WTC11 (cell line): ENCODE measurements at regions not wholly inside any gene's neighbourhood (a gene's known extent, or its start where the extent isn't known, plus 50 kb on each side); places are given as distances from the start of the nearest gene placed in this dataset.

ENCODE experiments used
- ATAC-seq: fragments of 200-7000 bp; cut with Tn5 transposase; 2 replicates; pipeline ENCODE4 v1.10.0; 2021; ENCODE audit warnings: mild to moderate bottlenecking, moderate library complexity
- CTCF ChIA-PET: fragments of 300-600 bp; sonication (Branson Sonifier 250); formaldehyde crosslinking; loops from one replicate; lab custom pipeline; 2021; ENCODE audit warnings: antibody characterized with exemption; lab: Charles Lee
- POLR2A ChIA-PET: fragments of 350-600 bp; sonication (Branson Sonifier 250); formaldehyde crosslinking; loops from one replicate; lab custom pipeline; 2021; ENCODE audit warnings: antibody characterized with exemption; lab: Charles Lee
- DNase-seq: peaks from one replicate; pipeline ENCODE4 v3.0.0; 2021; ENCODE audit warnings: low spot score
- H3K27ac Mint-ChIP-seq: 2 replicates; pipeline ENCODE4 v1.8.0; 2021; ENCODE audit warnings: mixed read lengths
- H3K27me3 Mint-ChIP-seq: 2 replicates; pipeline ENCODE4 v1.8.0; 2021; ENCODE audit warnings: low read depth, mild to moderate bottlenecking, moderate library complexity, mixed read lengths
- H3K36me3 Mint-ChIP-seq: 2 replicates; pipeline ENCODE4 v1.8.0; 2021; ENCODE audit warnings: mixed read lengths
- H3K4me1 Mint-ChIP-seq: 2 replicates; pipeline ENCODE4 v1.8.0; 2022; ENCODE audit warnings: mixed read lengths
- H3K4me3 Mint-ChIP-seq: 2 replicates; pipeline ENCODE4 v1.8.0; 2021; ENCODE audit warnings: mild to moderate bottlenecking, moderate library complexity, mixed read lengths
- H3K9me3 Mint-ChIP-seq: 2 replicates; pipeline ENCODE4 v1.8.0; 2021; ENCODE audit warnings: mixed read lengths
- ELF4 ChIP-seq: sonication (generic); formaldehyde crosslinking; IDR thresholded peaks from 2 replicates; pipeline ENCODE4 v1.8.1; 2022; ENCODE audit warnings: low read depth, mild to moderate bottlenecking, moderate library complexity, missing genetic modification reagents
- ESRRA ChIP-seq: sonication (generic); formaldehyde crosslinking; IDR thresholded peaks from 2 replicates; pipeline ENCODE4 v1.8.1; 2022; ENCODE audit warnings: mild to moderate bottlenecking, missing genetic modification reagents, borderline replicate concordance
- FOXJ3 ChIP-seq: sonication (generic); formaldehyde crosslinking; IDR thresholded peaks from 2 replicates; pipeline ENCODE4 v1.9.0; 2021; ENCODE audit warnings: missing genetic modification reagents, mild to moderate bottlenecking, borderline replicate concordance
- GRHL2 ChIP-seq: fragments of 250-450 bp; sonication (Bioruptor Pico); IDR thresholded peaks from 2 replicates; pipeline ENCODE4 v1.8.0; 2022; ENCODE audit warnings: mild to moderate bottlenecking, moderate library complexity; ENCODE audit not compliant: insufficient replicate concordance, severe bottlenecking
- HMGA2 ChIP-seq: fragments of 250-450 bp; sonication (Bioruptor Pico); IDR thresholded peaks from 2 replicates; pipeline ENCODE4 v1.4.0; 2021; ENCODE audit warnings: mild to moderate bottlenecking, moderate library complexity
- NFE2L1 ChIP-seq: sonication (generic); formaldehyde crosslinking; IDR thresholded peaks from 2 replicates; pipeline ENCODE4 v1.8.1; 2023; ENCODE audit warnings: missing genetic modification reagents
- NR2C2 ChIP-seq: sonication (generic); formaldehyde crosslinking; IDR thresholded peaks from 2 replicates; pipeline ENCODE4 v1.8.0; 2022; ENCODE audit warnings: mild to moderate bottlenecking, missing genetic modification reagents
- NR3C1 ChIP-seq: sonication (generic); formaldehyde crosslinking; conservative IDR thresholded peaks from 2 replicates; pipeline ENCODE4 v1.8.1; 2023; ENCODE audit warnings: low read depth, mild to moderate bottlenecking, missing genetic modification reagents
- PRRX2 ChIP-seq: fragments of 250-450 bp; sonication (Bioruptor Pico); IDR thresholded peaks from 2 replicates; pipeline ENCODE4 v1.8.0; 2021; ENCODE audit warnings: mild to moderate bottlenecking
- SMAD3 ChIP-seq: sonication (generic); formaldehyde crosslinking; IDR thresholded peaks from 2 replicates; pipeline ENCODE4 v1.8.0; 2022; ENCODE audit warnings: missing genetic modification reagents, mild to moderate bottlenecking, borderline replicate concordance
- SOX15 ChIP-seq: fragments of 250-450 bp; sonication (Bioruptor Pico); IDR thresholded peaks from 2 replicates; pipeline ENCODE4 v1.9.0; 2021; ENCODE audit warnings: mild to moderate bottlenecking
- SP1 ChIP-seq: sonication (generic); formaldehyde crosslinking; conservative IDR thresholded peaks from 2 replicates; pipeline ENCODE4 v1.8.1; 2022; ENCODE audit warnings: missing genetic modification reagents
- TCF7 ChIP-seq: sonication (generic); formaldehyde crosslinking; IDR thresholded peaks from 2 replicates; pipeline ENCODE4 v1.8.0; 2022; ENCODE audit warnings: mild to moderate bottlenecking, low read depth, missing genetic modification reagents, moderate library complexity
- ZNF219 ChIP-seq: sonication (generic); formaldehyde crosslinking; IDR thresholded peaks from 2 replicates; pipeline ENCODE4 v1.8.0; 2023; ENCODE audit warnings: missing genetic modification reagents, mild to moderate bottlenecking, borderline replicate concordance
- ZNF396 ChIP-seq: fragments of 250-450 bp; sonication (Bioruptor Pico); IDR thresholded peaks from 2 replicates; pipeline ENCODE4 v1.8.0; 2021; ENCODE audit warnings: mild to moderate bottlenecking, moderate library complexity, borderline replicate concordance
- ZNF416 ChIP-seq: fragments of 250-450 bp; sonication (Bioruptor Pico); IDR thresholded peaks from 2 replicates; pipeline ENCODE4 v1.9.0; 2021; ENCODE audit warnings: mild to moderate bottlenecking, inconsistent platforms
- TF ChIP-seq, protein P1 (sequence below): fragments of 250-450 bp; sonication (Bioruptor Pico); IDR thresholded peaks from 2 replicates; pipeline ENCODE4 v1.8.0; 2021; ENCODE audit warnings: mild to moderate bottlenecking
- TF ChIP-seq, protein P2 (sequence below): sonication (generic); formaldehyde crosslinking; IDR thresholded peaks from 2 replicates; pipeline ENCODE4 v1.8.0; 2022; ENCODE audit warnings: mild to moderate bottlenecking, missing genetic modification reagents
- TF ChIP-seq, protein P3 (sequence below): sonication (generic); formaldehyde crosslinking; IDR thresholded peaks from 2 replicates; pipeline ENCODE4 v1.8.1; 2022; ENCODE audit warnings: mild to moderate bottlenecking, moderate library complexity, missing genetic modification reagents
- TF ChIP-seq, protein P4 (sequence below): sonication (generic); formaldehyde crosslinking; IDR thresholded peaks from 2 replicates; pipeline ENCODE4 v1.8.0; 2023; ENCODE audit warnings: missing genetic modification reagents, mild to moderate bottlenecking, borderline replicate concordance
- TF ChIP-seq, protein P5 (sequence below): sonication (generic); formaldehyde crosslinking; IDR thresholded peaks from 2 replicates; pipeline ENCODE4 v1.8.0; 2022; ENCODE audit warnings: mild to moderate bottlenecking, missing genetic modification reagents
- TF ChIP-seq, protein P6 (sequence below): sonication (generic); formaldehyde crosslinking; conservative IDR thresholded peaks from 2 replicates; pipeline ENCODE4 v1.8.1; 2022; ENCODE audit warnings: mild to moderate bottlenecking, missing genetic modification reagents
- TF ChIP-seq, protein P7 (sequence below): fragments of 250-450 bp; sonication (Bioruptor Pico); IDR thresholded peaks from 2 replicates; pipeline ENCODE4 v1.9.0; 2021; ENCODE audit warnings: mild to moderate bottlenecking
- TF ChIP-seq, protein P8 (sequence below): sonication (generic); formaldehyde crosslinking; IDR thresholded peaks from 2 replicates; pipeline ENCODE4 v1.8.0; 2023; ENCODE audit warnings: mild to moderate bottlenecking, missing genetic modification reagents

DNA sequence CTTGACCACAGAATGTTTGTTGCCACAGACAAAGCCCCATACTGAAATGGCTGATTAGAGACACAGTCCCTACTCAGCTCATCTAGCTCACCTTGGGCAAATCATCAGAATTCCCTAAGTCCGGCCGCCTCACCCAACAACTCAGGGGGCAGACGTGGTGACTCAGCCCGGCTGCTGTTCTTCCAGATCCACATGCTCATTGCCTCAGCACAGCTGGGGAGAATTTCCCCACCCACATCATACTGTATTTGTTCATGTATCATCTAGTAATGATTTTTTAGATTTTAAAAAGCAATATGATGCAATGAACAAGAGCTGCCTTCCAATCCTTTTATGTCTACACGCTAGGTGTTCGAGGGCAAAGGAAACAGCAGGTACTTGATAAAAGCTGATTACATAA lies 333.8 kb upstream of the TENM3 start (continued):
- TF ChIP-seq, protein P1, sequence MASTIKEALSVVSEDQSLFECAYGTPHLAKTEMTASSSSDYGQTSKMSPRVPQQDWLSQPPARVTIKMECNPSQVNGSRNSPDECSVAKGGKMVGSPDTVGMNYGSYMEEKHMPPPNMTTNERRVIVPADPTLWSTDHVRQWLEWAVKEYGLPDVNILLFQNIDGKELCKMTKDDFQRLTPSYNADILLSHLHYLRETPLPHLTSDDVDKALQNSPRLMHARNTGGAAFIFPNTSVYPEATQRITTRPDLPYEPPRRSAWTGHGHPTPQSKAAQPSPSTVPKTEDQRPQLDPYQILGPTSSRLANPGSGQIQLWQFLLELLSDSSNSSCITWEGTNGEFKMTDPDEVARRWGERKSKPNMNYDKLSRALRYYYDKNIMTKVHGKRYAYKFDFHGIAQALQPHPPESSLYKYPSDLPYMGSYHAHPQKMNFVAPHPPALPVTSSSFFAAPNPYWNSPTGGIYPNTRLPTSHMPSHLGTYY (CRISPR knock-in tag) = no peak
- TF ChIP-seq, protein P2, sequence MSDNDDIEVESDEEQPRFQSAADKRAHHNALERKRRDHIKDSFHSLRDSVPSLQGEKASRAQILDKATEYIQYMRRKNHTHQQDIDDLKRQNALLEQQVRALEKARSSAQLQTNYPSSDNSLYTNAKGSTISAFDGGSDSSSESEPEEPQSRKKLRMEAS (CRISPR knock-in tag) = no peak
- TF ChIP-seq NR2C2 (CRISPR knock-in tag) (no peak), NFE2L1 (no peak), ZNF219 (CRISPR knock-in tag) (no peak), SP1 (no peak)
- TF ChIP-seq, protein P3, sequence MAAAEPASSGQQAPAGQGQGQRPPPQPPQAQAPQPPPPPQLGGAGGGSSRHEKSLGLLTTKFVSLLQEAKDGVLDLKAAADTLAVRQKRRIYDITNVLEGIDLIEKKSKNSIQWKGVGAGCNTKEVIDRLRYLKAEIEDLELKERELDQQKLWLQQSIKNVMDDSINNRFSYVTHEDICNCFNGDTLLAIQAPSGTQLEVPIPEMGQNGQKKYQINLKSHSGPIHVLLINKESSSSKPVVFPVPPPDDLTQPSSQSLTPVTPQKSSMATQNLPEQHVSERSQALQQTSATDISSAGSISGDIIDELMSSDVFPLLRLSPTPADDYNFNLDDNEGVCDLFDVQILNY (CRISPR knock-in tag) = no peak

DNA sequence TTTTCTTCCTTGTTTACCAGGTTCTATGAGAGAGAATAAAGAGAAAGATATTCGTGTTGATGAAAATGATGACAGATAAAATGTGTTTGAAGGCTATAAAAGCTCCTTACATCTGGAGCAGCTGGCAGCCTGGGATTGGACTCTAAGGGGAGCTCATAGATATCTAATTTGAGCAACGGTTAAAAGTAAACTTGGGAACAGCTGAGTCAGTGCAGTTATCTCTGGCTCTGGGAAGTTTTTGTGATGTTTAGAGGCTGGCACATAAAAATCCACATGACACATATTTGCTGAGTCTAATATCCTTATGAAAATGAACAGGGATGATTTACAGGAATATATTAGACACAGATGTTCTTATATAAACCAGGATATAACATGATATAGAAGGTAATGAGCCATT lies 331.8 kb upstream of the TENM3 start:
- Mint-ChIP-seq H3K27me3 (peaks cover 3% of the 10 kb centered on the region; the same call in 1 of the 2 replicates), H3K9me3 (peaks cover 35% of the 10 kb centered on the region), H3K4me3 (no peak overlapping the region), H3K4me1 (peaks cover 16% of the 10 kb centered on the region), H3K36me3 (peaks cover 29% of the 10 kb centered on the region), H3K27ac (no peak overlapping the region)
- DNase-seq (no peak), ATAC-seq (no peak)
- ChIA-PET POLR2A (no interaction called here), CTCF (no interaction called here)
- TF ChIP-seq ESRRA (CRISPR knock-in tag) = no peak
- TF ChIP-seq, protein P4, sequence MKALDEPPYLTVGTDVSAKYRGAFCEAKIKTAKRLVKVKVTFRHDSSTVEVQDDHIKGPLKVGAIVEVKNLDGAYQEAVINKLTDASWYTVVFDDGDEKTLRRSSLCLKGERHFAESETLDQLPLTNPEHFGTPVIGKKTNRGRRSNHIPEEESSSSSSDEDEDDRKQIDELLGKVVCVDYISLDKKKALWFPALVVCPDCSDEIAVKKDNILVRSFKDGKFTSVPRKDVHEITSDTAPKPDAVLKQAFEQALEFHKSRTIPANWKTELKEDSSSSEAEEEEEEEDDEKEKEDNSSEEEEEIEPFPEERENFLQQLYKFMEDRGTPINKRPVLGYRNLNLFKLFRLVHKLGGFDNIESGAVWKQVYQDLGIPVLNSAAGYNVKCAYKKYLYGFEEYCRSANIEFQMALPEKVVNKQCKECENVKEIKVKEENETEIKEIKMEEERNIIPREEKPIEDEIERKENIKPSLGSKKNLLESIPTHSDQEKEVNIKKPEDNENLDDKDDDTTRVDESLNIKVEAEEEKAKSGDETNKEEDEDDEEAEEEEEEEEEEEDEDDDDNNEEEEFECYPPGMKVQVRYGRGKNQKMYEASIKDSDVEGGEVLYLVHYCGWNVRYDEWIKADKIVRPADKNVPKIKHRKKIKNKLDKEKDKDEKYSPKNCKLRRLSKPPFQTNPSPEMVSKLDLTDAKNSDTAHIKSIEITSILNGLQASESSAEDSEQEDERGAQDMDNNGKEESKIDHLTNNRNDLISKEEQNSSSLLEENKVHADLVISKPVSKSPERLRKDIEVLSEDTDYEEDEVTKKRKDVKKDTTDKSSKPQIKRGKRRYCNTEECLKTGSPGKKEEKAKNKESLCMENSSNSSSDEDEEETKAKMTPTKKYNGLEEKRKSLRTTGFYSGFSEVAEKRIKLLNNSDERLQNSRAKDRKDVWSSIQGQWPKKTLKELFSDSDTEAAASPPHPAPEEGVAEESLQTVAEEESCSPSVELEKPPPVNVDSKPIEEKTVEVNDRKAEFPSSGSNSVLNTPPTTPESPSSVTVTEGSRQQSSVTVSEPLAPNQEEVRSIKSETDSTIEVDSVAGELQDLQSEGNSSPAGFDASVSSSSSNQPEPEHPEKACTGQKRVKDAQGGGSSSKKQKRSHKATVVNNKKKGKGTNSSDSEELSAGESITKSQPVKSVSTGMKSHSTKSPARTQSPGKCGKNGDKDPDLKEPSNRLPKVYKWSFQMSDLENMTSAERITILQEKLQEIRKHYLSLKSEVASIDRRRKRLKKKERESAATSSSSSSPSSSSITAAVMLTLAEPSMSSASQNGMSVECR (CRISPR knock-in tag) = no peak
- no peak for TF ChIP-seq SMAD3 (CRISPR knock-in tag)
- TF ChIP-seq, protein P5, sequence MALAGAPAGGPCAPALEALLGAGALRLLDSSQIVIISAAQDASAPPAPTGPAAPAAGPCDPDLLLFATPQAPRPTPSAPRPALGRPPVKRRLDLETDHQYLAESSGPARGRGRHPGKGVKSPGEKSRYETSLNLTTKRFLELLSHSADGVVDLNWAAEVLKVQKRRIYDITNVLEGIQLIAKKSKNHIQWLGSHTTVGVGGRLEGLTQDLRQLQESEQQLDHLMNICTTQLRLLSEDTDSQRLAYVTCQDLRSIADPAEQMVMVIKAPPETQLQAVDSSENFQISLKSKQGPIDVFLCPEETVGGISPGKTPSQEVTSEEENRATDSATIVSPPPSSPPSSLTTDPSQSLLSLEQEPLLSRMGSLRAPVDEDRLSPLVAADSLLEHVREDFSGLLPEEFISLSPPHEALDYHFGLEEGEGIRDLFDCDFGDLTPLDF (CRISPR knock-in tag) = no peak
- TF ChIP-seq, protein P6, sequence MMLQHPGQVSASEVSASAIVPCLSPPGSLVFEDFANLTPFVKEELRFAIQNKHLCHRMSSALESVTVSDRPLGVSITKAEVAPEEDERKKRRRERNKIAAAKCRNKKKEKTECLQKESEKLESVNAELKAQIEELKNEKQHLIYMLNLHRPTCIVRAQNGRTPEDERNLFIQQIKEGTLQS (CRISPR knock-in tag) = no peak
- TF ChIP-seq PRRX2 (CRISPR knock-in tag) = no peak
- no peak for TF ChIP-seq ZNF219 (CRISPR knock-in tag)
- no peak for TF ChIP-seq GRHL2 (CRISPR knock-in tag)
- TF ChIP-seq FOXJ3 (CRISPR knock-in tag) = no peak

DNA sequence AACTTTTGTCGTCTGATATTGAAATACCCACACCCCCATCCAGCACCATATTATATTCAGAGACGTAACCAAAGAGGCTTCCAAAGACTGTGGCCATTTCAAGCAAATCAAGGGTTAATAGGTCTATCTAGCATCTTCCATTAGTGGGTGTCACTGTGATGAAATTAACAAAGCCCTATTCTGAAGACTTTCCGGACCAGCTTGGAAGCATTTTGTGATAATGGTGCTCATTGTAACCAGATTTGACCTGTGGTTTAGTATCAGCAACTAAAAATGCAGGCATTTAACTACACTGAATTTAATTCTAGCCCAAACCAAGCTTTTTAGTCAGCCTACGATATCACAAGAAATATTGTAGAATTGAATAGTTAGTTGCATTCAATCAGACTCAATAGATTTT lies 309.7 kb upstream of the TENM3 start:
- H3K9me3 Mint-ChIP-seq = peaks cover 33% of the 10 kb centered on the region
- H3K36me3 Mint-ChIP-seq = peaks cover 29% of the 10 kb centered on the region
- ChIA-PET CTCF (no interaction called here), POLR2A (no interaction called here)
- ATAC-seq = no peak
- H3K27me3 Mint-ChIP-seq = no peaks in the 10 kb centered on the region
- DNase-seq = no peak
- H3K4me3 Mint-ChIP-seq = no peak overlapping the region
- peaks cover under 1% of the 10 kb centered on the region; the same call in 1 of the 2 replicates for H3K4me1 Mint-ChIP-seq
- H3K27ac Mint-ChIP-seq = no peak overlapping the region
- no peak for TF ChIP-seq TCF7 (CRISPR knock-in tag)
- TF ChIP-seq, protein P7, sequence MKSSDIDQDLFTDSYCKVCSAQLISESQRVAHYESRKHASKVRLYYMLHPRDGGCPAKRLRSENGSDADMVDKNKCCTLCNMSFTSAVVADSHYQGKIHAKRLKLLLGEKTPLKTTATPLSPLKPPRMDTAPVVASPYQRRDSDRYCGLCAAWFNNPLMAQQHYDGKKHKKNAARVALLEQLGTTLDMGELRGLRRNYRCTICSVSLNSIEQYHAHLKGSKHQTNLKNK (CRISPR knock-in tag) = no peak
- no peak for TF ChIP-seq NR3C1 (CRISPR knock-in tag)
- no peak for TF ChIP-seq ZNF416 (CRISPR knock-in tag)
- no peak for TF ChIP-seq ELF4 (CRISPR knock-in tag)
- TF ChIP-seq SOX15 (CRISPR knock-in tag) = no peak
- TF ChIP-seq HMGA2 (CRISPR knock-in tag) = no peak
- TF ChIP-seq ZNF396 (CRISPR knock-in tag) = no peak
- TF ChIP-seq, protein P8, sequence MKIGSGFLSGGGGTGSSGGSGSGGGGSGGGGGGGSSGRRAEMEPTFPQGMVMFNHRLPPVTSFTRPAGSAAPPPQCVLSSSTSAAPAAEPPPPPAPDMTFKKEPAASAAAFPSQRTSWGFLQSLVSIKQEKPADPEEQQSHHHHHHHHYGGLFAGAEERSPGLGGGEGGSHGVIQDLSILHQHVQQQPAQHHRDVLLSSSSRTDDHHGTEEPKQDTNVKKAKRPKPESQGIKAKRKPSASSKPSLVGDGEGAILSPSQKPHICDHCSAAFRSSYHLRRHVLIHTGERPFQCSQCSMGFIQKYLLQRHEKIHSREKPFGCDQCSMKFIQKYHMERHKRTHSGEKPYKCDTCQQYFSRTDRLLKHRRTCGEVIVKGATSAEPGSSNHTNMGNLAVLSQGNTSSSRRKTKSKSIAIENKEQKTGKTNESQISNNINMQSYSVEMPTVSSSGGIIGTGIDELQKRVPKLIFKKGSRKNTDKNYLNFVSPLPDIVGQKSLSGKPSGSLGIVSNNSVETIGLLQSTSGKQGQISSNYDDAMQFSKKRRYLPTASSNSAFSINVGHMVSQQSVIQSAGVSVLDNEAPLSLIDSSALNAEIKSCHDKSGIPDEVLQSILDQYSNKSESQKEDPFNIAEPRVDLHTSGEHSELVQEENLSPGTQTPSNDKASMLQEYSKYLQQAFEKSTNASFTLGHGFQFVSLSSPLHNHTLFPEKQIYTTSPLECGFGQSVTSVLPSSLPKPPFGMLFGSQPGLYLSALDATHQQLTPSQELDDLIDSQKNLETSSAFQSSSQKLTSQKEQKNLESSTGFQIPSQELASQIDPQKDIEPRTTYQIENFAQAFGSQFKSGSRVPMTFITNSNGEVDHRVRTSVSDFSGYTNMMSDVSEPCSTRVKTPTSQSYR = no peak
